ENCODE measurements at regions not wholly inside any gene's neighbourhood (a gene's known extent, or its start where the extent isn't known, plus 50 kb on each side); places are given as distances from the start of the nearest gene placed in this dataset.

DNA sequence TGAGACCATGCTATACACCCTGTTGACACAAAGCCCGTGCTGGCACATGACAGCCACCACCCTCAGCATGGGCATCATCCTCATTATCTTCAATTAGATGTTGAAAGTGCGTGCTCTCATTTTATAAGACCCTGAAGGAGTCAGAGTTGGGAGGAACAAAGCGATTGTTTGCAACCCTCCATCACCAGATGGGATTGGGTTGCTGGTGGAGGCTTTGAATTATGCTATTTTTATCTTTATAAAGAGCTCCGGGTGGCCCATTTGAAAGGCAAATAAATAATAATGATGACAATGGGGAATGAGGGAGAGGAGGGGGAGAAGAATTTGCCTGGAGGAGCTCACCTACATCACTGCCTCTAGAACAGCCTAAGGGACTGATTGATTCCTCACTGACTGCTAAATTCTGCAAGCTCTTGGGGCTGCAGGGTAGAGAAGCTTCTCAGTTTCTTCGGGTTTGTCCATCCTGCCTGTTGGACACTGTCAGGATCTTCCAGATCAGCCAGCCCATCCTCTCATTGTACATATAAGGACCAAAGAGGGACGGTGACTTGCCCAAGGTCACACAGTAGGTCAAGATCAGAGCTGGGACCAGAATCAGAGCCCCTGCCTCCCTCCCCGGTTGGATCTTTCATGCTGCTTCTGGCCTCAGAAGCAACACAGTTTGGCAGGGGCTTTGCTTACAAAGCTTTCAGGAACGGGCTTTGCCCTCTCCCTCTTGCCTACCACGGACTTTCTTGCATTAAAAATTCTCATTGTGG is 130.9 kb upstream of the ZBTB40 start:
- TF ChIP-seq NFIC (IDR thresholded peaks at IDR 0.05) (no peak), TAF1 (IDR thresholded peaks at IDR 0.05; ENCODE audit: low read depth) (no peak), EP300 (IDR thresholded peaks at IDR 0.05; ENCODE audit: borderline replicate concordance) (no peak), RAD21 (IDR thresholded peaks at IDR 0.05; ENCODE audit: low read depth) (no peak), CEBPB (IDR thresholded peaks at IDR 0.05) (no peak)
- TF ChIP-seq, protein P1, sequence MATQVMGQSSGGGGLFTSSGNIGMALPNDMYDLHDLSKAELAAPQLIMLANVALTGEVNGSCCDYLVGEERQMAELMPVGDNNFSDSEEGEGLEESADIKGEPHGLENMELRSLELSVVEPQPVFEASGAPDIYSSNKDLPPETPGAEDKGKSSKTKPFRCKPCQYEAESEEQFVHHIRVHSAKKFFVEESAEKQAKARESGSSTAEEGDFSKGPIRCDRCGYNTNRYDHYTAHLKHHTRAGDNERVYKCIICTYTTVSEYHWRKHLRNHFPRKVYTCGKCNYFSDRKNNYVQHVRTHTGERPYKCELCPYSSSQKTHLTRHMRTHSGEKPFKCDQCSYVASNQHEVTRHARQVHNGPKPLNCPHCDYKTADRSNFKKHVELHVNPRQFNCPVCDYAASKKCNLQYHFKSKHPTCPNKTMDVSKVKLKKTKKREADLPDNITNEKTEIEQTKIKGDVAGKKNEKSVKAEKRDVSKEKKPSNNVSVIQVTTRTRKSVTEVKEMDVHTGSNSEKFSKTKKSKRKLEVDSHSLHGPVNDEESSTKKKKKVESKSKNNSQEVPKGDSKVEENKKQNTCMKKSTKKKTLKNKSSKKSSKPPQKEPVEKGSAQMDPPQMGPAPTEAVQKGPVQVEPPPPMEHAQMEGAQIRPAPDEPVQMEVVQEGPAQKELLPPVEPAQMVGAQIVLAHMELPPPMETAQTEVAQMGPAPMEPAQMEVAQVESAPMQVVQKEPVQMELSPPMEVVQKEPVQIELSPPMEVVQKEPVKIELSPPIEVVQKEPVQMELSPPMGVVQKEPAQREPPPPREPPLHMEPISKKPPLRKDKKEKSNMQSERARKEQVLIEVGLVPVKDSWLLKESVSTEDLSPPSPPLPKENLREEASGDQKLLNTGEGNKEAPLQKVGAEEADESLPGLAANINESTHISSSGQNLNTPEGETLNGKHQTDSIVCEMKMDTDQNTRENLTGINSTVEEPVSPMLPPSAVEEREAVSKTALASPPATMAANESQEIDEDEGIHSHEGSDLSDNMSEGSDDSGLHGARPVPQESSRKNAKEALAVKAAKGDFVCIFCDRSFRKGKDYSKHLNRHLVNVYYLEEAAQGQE (IDR thresholded peaks at IDR 0.05; ENCODE audit: low read depth), result no peak

Measured in Ishikawa (cell line).